B cell (primary cell): ENCODE measurements at regions not wholly inside any gene's neighbourhood (a gene's known extent, or its start where the extent isn't known, plus 50 kb on each side); places are given as distances from the start of the nearest gene placed in this dataset.

Source experiments
- CTCF ChIP-seq: fragments of 200-600 bp; IDR thresholded peaks from one replicate; pipeline ENCODE4 v1.8.0; 2022; ENCODE audit warnings: antibody characterized with exemption, mild to moderate bottlenecking
- EZH2 ChIP-seq: IDR thresholded peaks from 2 replicates; pipeline ENCODE4 v1.6.1; 2012; ENCODE audit warnings: borderline replicate concordance, low read depth, mild to moderate bottlenecking, moderate library complexity, low read length; ENCODE audit not compliant: insufficient read depth, poor library complexity, severe bottlenecking

GRCh38 chr2:64854773-64855237 lies 134.4 kb upstream of the SLC1A4 start:
- no peak for TF ChIP-seq CTCF
- no peak for TF ChIP-seq EZH2
